H1 (cell line): ENCODE measurements at regions not wholly inside any gene's neighbourhood (a gene's known extent, or its start where the extent isn't known, plus 50 kb on each side); places are given as distances from the start of the nearest gene placed in this dataset.

Experiments
- CTCF ChIA-PET: fragments of 300-600 bp; sonication (Branson Sonifier 250); formaldehyde crosslinking; loops from one replicate; lab custom pipeline; 2021; ENCODE audit not compliant: partially characterized antibody; lab: Charles Lee
- POLR2A ChIA-PET: fragments of 300-600 bp; sonication (Branson Sonifier 250); formaldehyde crosslinking; loops from one replicate; lab custom pipeline; 2021; ENCODE audit warnings: inconsistent platforms; ENCODE audit not compliant: partially characterized antibody; lab: Charles Lee
- DNase-seq, 2 experiments: peaks; one replicate each; pipeline versions ENCODE4 v3.0.0 to v3.0.0-alpha.2; 2010 to 2022; ENCODE audit warnings: low spot score in 2 of 2, low read depth in 1 of 2, mixed read lengths in 1 of 2
- FAIRE-seq: peaks from 2 replicates; lab custom pipeline; 2011; peaks lifted over from hg19 to GRCh38; lab: Jason Lieb, UNC
- H2AFZ ChIP-seq: 2 replicates; pipeline ENCODE4 v1.8.1; 2012; ENCODE audit warnings: low read length, inconsistent platforms
- H2AK5ac ChIP-seq: 2 replicates; pipeline ENCODE4 v1.6.1; 2013; ENCODE audit warnings: low read depth, low read length
- H2BK120ac ChIP-seq: replicated peaks from 2 replicates; pipeline ENCODE3; 2013; ENCODE audit warnings: low read depth, low read length, inconsistent platforms
- H2BK12ac ChIP-seq: 2 replicates; pipeline ENCODE4 v1.6.1; 2013; ENCODE audit warnings: low read depth, low read length
- H2BK15ac ChIP-seq: 2 replicates; pipeline ENCODE4 v1.6.1; 2013; ENCODE audit warnings: low read length
- H2BK20ac ChIP-seq: 2 replicates; pipeline ENCODE4 v1.6.1; 2013; ENCODE audit warnings: low read length
- H2BK5ac ChIP-seq: 2 replicates; pipeline ENCODE4 v1.6.1; 2013; ENCODE audit warnings: low read depth, low read length
- H3K14ac ChIP-seq: 2 replicates; pipeline ENCODE4 v1.6.1; 2013; ENCODE audit warnings: inconsistent platforms; ENCODE audit not compliant: insufficient read length
- H3K18ac ChIP-seq: 2 replicates; pipeline ENCODE4 v1.6.1; 2013; ENCODE audit warnings: low read length; ENCODE audit errors: extremely low read depth
- H3K23ac ChIP-seq: 2 replicates; pipeline ENCODE4 v1.6.1; 2013; ENCODE audit warnings: inconsistent platforms; ENCODE audit not compliant: insufficient read length
- H3K23me2 ChIP-seq: 2 replicates; pipeline ENCODE4 v1.6.1; 2013; ENCODE audit warnings: low read depth, low read length
- H3K27ac ChIP-seq: 2 replicates; pipeline ENCODE4 v1.6.1; 2011; ENCODE audit warnings: low read depth, low read length, inconsistent platforms
- H3K27me3 ChIP-seq, 4 experiments: replicated peaks in 1 of 4; 1 replicate in 1 of 4; 2 replicates in 3 of 4; pipeline versions ENCODE4 v1.6.1 to v1.8.1; 2011 to 2013; ENCODE audit warnings: low read length in 3 of 4, mild to moderate bottlenecking in 3 of 4, inconsistent platforms in 2 of 4, mixed read lengths in 2 of 4, moderate library complexity in 1 of 4; ENCODE audit not compliant: control insufficient read depth in 3 of 4, insufficient read depth in 3 of 4; ENCODE audit errors: extremely low read depth in 1 of 4
- H3K36me3 ChIP-seq, 4 experiments: 2 replicates each; pipeline versions ENCODE4 v1.6.1 to v1.8.1; 2011 to 2013; ENCODE audit warnings: mild to moderate bottlenecking in 4 of 4, low read length in 3 of 4, moderate library complexity in 2 of 4, control low read depth in 1 of 4, inconsistent platforms in 1 of 4; ENCODE audit not compliant: insufficient read depth in 4 of 4, control insufficient read depth in 2 of 4
- H3K4ac ChIP-seq: replicated peaks from 2 replicates; pipeline ENCODE3; 2013; ENCODE audit warnings: low read length, low read depth, mixed read lengths, inconsistent platforms; ENCODE audit not compliant: insufficient read length
- H3K4me1 ChIP-seq, 4 experiments: replicated peaks in 1 of 4; 1 replicate in 1 of 4; 2 replicates in 3 of 4; pipeline versions ENCODE4 v1.6.1 to v1.8.1; 2011 to 2013; ENCODE audit warnings: low read length in 3 of 4, inconsistent platforms in 2 of 4, mixed read lengths in 1 of 4; ENCODE audit not compliant: insufficient read depth in 4 of 4, control insufficient read depth in 3 of 4
- H3K4me2 ChIP-seq, 2 experiments: 2 replicates each; pipeline versions ENCODE4 v1.6.1 to v1.8.1; 2011 to 2013; ENCODE audit warnings: low read depth in 2 of 2, low read length in 2 of 2, control low read depth in 1 of 2, inconsistent platforms in 1 of 2, mild to moderate bottlenecking in 1 of 2; ENCODE audit not compliant: insufficient read depth in 1 of 2
- H3K4me3 ChIP-seq, 4 experiments: fragments of 200-600, 300-600 bp in 1 of 4; sonication (generic), shearing (Covaris generic), sonication (Bioruptor Twin) in 1 of 4; 2 replicates each; pipeline versions ENCODE4 v1.5.1 to v1.8.1; 2011 to 2016; ENCODE audit warnings: low read length in 4 of 4, low read depth in 3 of 4, control low read depth in 2 of 4, inconsistent platforms in 2 of 4, mild to moderate bottlenecking in 2 of 4, mixed read lengths in 1 of 4, moderate library complexity in 1 of 4; ENCODE audit not compliant: insufficient read depth in 2 of 4; ENCODE audit errors: extremely low read depth in 1 of 4
- H3K56ac ChIP-seq: replicated peaks from 2 replicates; pipeline ENCODE3; 2013; ENCODE audit warnings: low read depth, mild to moderate bottlenecking, mixed read lengths, low read length, inconsistent platforms; ENCODE audit not compliant: insufficient read length
- H3K79me1 ChIP-seq: 2 replicates; pipeline ENCODE4 v1.6.1; 2013; ENCODE audit warnings: low read depth, low read length, control low read depth
- H3K79me2 ChIP-seq, 2 experiments: 2 replicates each; pipeline versions ENCODE4 v1.6.1 to v1.8.1; 2012 to 2013; ENCODE audit warnings: low read length in 2 of 2, mild to moderate bottlenecking in 2 of 2, inconsistent platforms in 1 of 2; ENCODE audit not compliant: insufficient read depth in 2 of 2, control insufficient read depth in 1 of 2
- H3K9ac ChIP-seq, 4 experiments: replicated peaks in 1 of 4; 1 replicate in 1 of 4; 2 replicates in 3 of 4; pipeline versions ENCODE4 v1.6.1 to v1.8.1; 2011 to 2013; ENCODE audit warnings: low read depth in 3 of 4, low read length in 3 of 4, control low read depth in 2 of 4, mild to moderate bottlenecking in 2 of 4, moderate library complexity in 2 of 4, inconsistent platforms in 1 of 4; ENCODE audit errors: extremely low read depth in 1 of 4
- H3K9me3 ChIP-seq, 2 experiments: 2 replicates each; pipeline versions ENCODE4 v1.6.1 to v1.8.1; 2012 to 2013; ENCODE audit warnings: mild to moderate bottlenecking in 2 of 2, moderate library complexity in 2 of 2, control low read depth in 1 of 2, inconsistent platforms in 1 of 2, low read depth in 1 of 2, low read length in 1 of 2, mixed read lengths in 1 of 2; ENCODE audit not compliant: insufficient read depth in 2 of 2
- H4K20me1 ChIP-seq, 2 experiments: replicated peaks in 1 of 2; 2 replicates each; pipeline versions ENCODE3 to v1.8.1; 2011 to 2013; ENCODE audit warnings: inconsistent platforms in 2 of 2, low read length in 2 of 2, mild to moderate bottlenecking in 1 of 2; ENCODE audit not compliant: insufficient read depth in 2 of 2, control insufficient read depth in 1 of 2
- H4K5ac ChIP-seq: 2 replicates; pipeline ENCODE4 v1.6.1; 2013; ENCODE audit warnings: low read length, low read depth, mixed read lengths, inconsistent platforms; ENCODE audit not compliant: insufficient read length
- H4K8ac ChIP-seq: 2 replicates; pipeline ENCODE4 v1.8.0; 2013; ENCODE audit warnings: mild to moderate bottlenecking, moderate library complexity, low read length, inconsistent platforms; ENCODE audit not compliant: insufficient read depth; ENCODE audit errors: extremely low read depth
- H4K91ac ChIP-seq: replicated peaks from 2 replicates; pipeline ENCODE3; 2013; ENCODE audit warnings: low read length, mixed read lengths, inconsistent platforms; ENCODE audit not compliant: insufficient read length
- CHD2 ChIP-seq: IDR thresholded peaks from 2 replicates; pipeline ENCODE4 v1.6.1; 2012; ENCODE audit warnings: low read length, improper control_type of control experiment
- EP300 ChIP-seq, 2 experiments: IDR thresholded peaks; 1 replicate in 1 of 2; 2 replicates in 1 of 2; pipeline ENCODE4 v1.6.1; 2011 to 2012; ENCODE audit warnings: low read depth in 2 of 2, low read length in 2 of 2, mild to moderate bottlenecking in 2 of 2, borderline replicate concordance in 1 of 2, inconsistent platforms in 1 of 2, moderate library complexity in 1 of 2
- TAF1 ChIP-seq: IDR thresholded peaks from 2 replicates; pipeline ENCODE4 v1.6.1; 2011; ENCODE audit warnings: mild to moderate bottlenecking, low read depth, low read length
- TAF7 ChIP-seq: optimal IDR thresholded peaks from 2 replicates; pipeline ENCODE3; 2011; ENCODE audit warnings: low read depth, mild to moderate bottlenecking, inconsistent platforms, low read length, moderate library complexity, borderline replicate concordance
- TCF12 ChIP-seq: IDR thresholded peaks from 2 replicates; pipeline ENCODE4 v1.6.1; 2011; ENCODE audit warnings: low read depth, mild to moderate bottlenecking, low read length
- USF2 ChIP-seq: IDR thresholded peaks from 2 replicates; pipeline ENCODE4 v1.6.1; 2011; ENCODE audit warnings: low read length, improper control_type of control experiment
- ZNF274 ChIP-seq: IDR thresholded peaks from 2 replicates; pipeline ENCODE4 v1.7.0; 2012; ENCODE audit warnings: low read length, borderline replicate concordance; ENCODE audit errors: extremely low read depth
- WGBS, 2 experiments: shearing (Covaris generic) in 1 of 2; methylation state at CpG; one replicate each; pipeline versions ENCODE4 v1.1.6 to v1.1.7; 2013 to 2015; ENCODE audit warnings: low lambda C conversion rate in 2 of 2, mixed read lengths in 2 of 2, inconsistent platforms in 1 of 2, low coverage in 1 of 2, missing lambda C conversion rate in 1 of 2; ENCODE audit not compliant: insufficient replicate concordance in 2 of 2, insufficient coverage in 1 of 2, insufficient read length in 1 of 2; ENCODE audit errors: extremely low coverage in 1 of 2, missing lambda C conversion rate in 1 of 2; 5-methylcytosine and 5-hydroxymethylcytosine counted together

GRCh38 chr2:91748902-91749301 lies 3057.4 kb downstream of the RPIA start:
- Histone ChIP-seq H3K9me3 (peaks cover 0 to 40% of the 10 kb centered on the region in 2 experiments; a peak in 2 of 4 replicates), H4K8ac (no peak overlapping the region), H4K91ac (no peak overlapping the region), H3K4me1 (peaks cover 0 to 4% (median 0%) of the 10 kb centered on the region in 4 experiments; a peak in 1 of 7 replicates), H2AFZ (no peak overlapping the region), H3K14ac (no peak overlapping the region), H3K18ac (no peak overlapping the region), H3K27me3 (no peaks in the 10 kb centered on the region), H3K4me3 (no peak overlapping the region), H3K23me2 (no peaks in the 10 kb centered on the region), H3K9ac (no peak overlapping the region), H2AK5ac (no peak overlapping the region), H2BK12ac (no peak overlapping the region), H4K5ac (no peak overlapping the region), H3K4ac (no peak overlapping the region), H3K79me2 (no peaks in the 10 kb centered on the region), H2BK15ac (no peak overlapping the region), H3K36me3 (no peaks in the 10 kb centered on the region), H2BK20ac (no peak overlapping the region), H3K56ac (no peak overlapping the region), H3K23ac (no peak overlapping the region), H4K20me1 (no peaks in the 10 kb centered on the region), H2BK5ac (no peak overlapping the region), H3K4me2 (no peak overlapping the region), H2BK120ac (no peak overlapping the region), H3K79me1 (no peaks in the 10 kb centered on the region), H3K27ac (no peak overlapping the region)
- POLR2A ChIA-PET, result no interaction called here
- CTCF ChIA-PET, result no interaction called here
- WGBS, 2 experiments, result no CpG with 5 or more reads among the region's 52 CpGs
- DNase-seq (no peak), FAIRE-seq (no peak)
- TF ChIP-seq TCF12 (no peak), TAF7 (no peak), ZNF274 (no peak), CHD2 (no peak), USF2 (no peak), TAF1 (no peak), EP300 (IDR thresholded peaks at IDR 0.05; ENCODE audit: borderline replicate concordance in 1 of 2, low read depth in 2 of 2, low read length in 2 of 2) (no peak)
